Activated T-helper 17 cell treated with anti-CD3 and anti-CD28 coated beads, Interleukin-2, amount 50 U/mL, for 72 hours (primary cell): ENCODE measurements at regions not wholly inside any gene's neighbourhood (a gene's known extent, or its start where the extent isn't known, plus 50 kb on each side); places are given as distances from the start of the nearest gene placed in this dataset.

Experiments
- ATAC-seq: fragments of 150-1000 bp; cut with Tn5 transposase; replicated peaks from 2 replicates; pipeline ENCODE4 v1.10.0; 2021; ENCODE audit warnings: mild to moderate bottlenecking, moderate library complexity
- H3K27ac Mint-ChIP-seq: one replicate; pipeline ENCODE4 v1.8.0; 2022; ENCODE audit warnings: mixed read lengths
- H3K27me3 Mint-ChIP-seq: one replicate; pipeline ENCODE4 v1.8.0; 2022; ENCODE audit warnings: mixed read lengths
- H3K36me3 Mint-ChIP-seq: one replicate; pipeline ENCODE4 v1.8.0; 2022; ENCODE audit warnings: low read depth, mild to moderate bottlenecking, mixed read lengths
- H3K4me1 Mint-ChIP-seq: one replicate; pipeline ENCODE4 v1.8.0; 2022; ENCODE audit warnings: mixed read lengths
- H3K4me3 Mint-ChIP-seq: one replicate; pipeline ENCODE4 v1.8.0; 2022; ENCODE audit warnings: mild to moderate bottlenecking, mixed read lengths
- H3K9me3 Mint-ChIP-seq: one replicate; pipeline ENCODE4 v1.8.0; 2022; ENCODE audit warnings: mixed read lengths

- H3K9me3 Mint-ChIP-seq: no peaks in the 10 kb centered on the region
- H3K27me3 Mint-ChIP-seq: no peaks in the 10 kb centered on the region
- no peak overlapping the region for H3K4me3 Mint-ChIP-seq
- no peaks in the 10 kb centered on the region for H3K4me1 Mint-ChIP-seq
- no peaks in the 10 kb centered on the region for H3K36me3 Mint-ChIP-seq
- no peak overlapping the region for H3K27ac Mint-ChIP-seq
- ATAC-seq: no peak
Observed at GRCh38 chr1:173128742-173129141, 78.0 kb upstream of the TNFSF18 start.

- Mint-ChIP-seq H3K4me3 (no peak overlapping the region), H3K27me3 (no peaks in the 10 kb centered on the region), H3K9me3 (no peaks in the 10 kb centered on the region), H3K4me1 (no peaks in the 10 kb centered on the region), H3K36me3 (no peaks in the 10 kb centered on the region), H3K27ac (no peak overlapping the region)
- ATAC-seq: no peak
Observed at GRCh38 chr1:173127369-173128307, 76.9 kb upstream of the TNFSF18 start.

GRCh38 chr1:173126421-173126820, 75.7 kb upstream of the TNFSF18 start:
- H3K27me3 Mint-ChIP-seq: no peaks in the 10 kb centered on the region
- no peaks in the 10 kb centered on the region for H3K4me1 Mint-ChIP-seq
- H3K4me3 Mint-ChIP-seq: no peak overlapping the region
- ATAC-seq: no peak
- H3K36me3 Mint-ChIP-seq: no peaks in the 10 kb centered on the region
- no peaks in the 10 kb centered on the region for H3K9me3 Mint-ChIP-seq
- no peak overlapping the region for H3K27ac Mint-ChIP-seq

GRCh38 chr1:173122958-173123852, 72.5 kb upstream of the TNFSF18 start:
- Mint-ChIP-seq H3K27ac (no peak overlapping the region), H3K27me3 (no peaks in the 10 kb centered on the region), H3K4me1 (no peaks in the 10 kb centered on the region), H3K9me3 (no peaks in the 10 kb centered on the region), H3K36me3 (no peaks in the 10 kb centered on the region), H3K4me3 (no peak overlapping the region)
- ATAC-seq: no peak

- Mint-ChIP-seq H3K4me3 (no peak overlapping the region), H3K9me3 (no peaks in the 10 kb centered on the region), H3K27ac (no peak overlapping the region), H3K36me3 (no peaks in the 10 kb centered on the region), H3K4me1 (no peaks in the 10 kb centered on the region), H3K27me3 (no peaks in the 10 kb centered on the region)
- no peak for ATAC-seq
Observed at GRCh38 chr1:173122344-173122935, 71.7 kb upstream of the TNFSF18 start.

GRCh38 chr1:173118404-173118803, 67.7 kb upstream of the TNFSF18 start:
- Mint-ChIP-seq H3K36me3 (no peaks in the 10 kb centered on the region), H3K4me1 (no peaks in the 10 kb centered on the region), H3K27me3 (no peaks in the 10 kb centered on the region), H3K27ac (no peak overlapping the region), H3K4me3 (no peak overlapping the region), H3K9me3 (no peaks in the 10 kb centered on the region)
- ATAC-seq: no peak

- H3K4me3 Mint-ChIP-seq: no peak overlapping the region
- H3K27ac Mint-ChIP-seq: no peak overlapping the region
- no peaks in the 10 kb centered on the region for H3K27me3 Mint-ChIP-seq
- no peaks in the 10 kb centered on the region for H3K36me3 Mint-ChIP-seq
- ATAC-seq: no peak
- H3K9me3 Mint-ChIP-seq: no peaks in the 10 kb centered on the region
- H3K4me1 Mint-ChIP-seq: no peaks in the 10 kb centered on the region
Observed at GRCh38 chr1:173117761-173118160, 67.0 kb upstream of the TNFSF18 start.

- ATAC-seq: no peak
- Mint-ChIP-seq H3K36me3 (no peaks in the 10 kb centered on the region), H3K9me3 (no peaks in the 10 kb centered on the region), H3K4me3 (no peak overlapping the region), H3K27ac (no peak overlapping the region), H3K27me3 (no peaks in the 10 kb centered on the region), H3K4me1 (no peaks in the 10 kb centered on the region)
Observed at GRCh38 chr1:173117108-173117633, 66.4 kb upstream of the TNFSF18 start.

GRCh38 chr1:173114346-173114745, 63.6 kb upstream of the TNFSF18 start:
- H3K9me3 Mint-ChIP-seq: peaks cover 4% of the 10 kb centered on the region
- no peak overlapping the region for H3K27ac Mint-ChIP-seq
- no peaks in the 10 kb centered on the region for H3K4me1 Mint-ChIP-seq
- no peak for ATAC-seq
- H3K36me3 Mint-ChIP-seq: no peaks in the 10 kb centered on the region
- no peaks in the 10 kb centered on the region for H3K27me3 Mint-ChIP-seq
- H3K4me3 Mint-ChIP-seq: no peak overlapping the region

GRCh38 chr1:173113015-173113741, 62.4 kb upstream of the TNFSF18 start:
- no peak overlapping the region for H3K27ac Mint-ChIP-seq
- no peak overlapping the region for H3K4me3 Mint-ChIP-seq
- H3K36me3 Mint-ChIP-seq: no peaks in the 10 kb centered on the region
- H3K4me1 Mint-ChIP-seq: no peaks in the 10 kb centered on the region
- no peaks in the 10 kb centered on the region for H3K27me3 Mint-ChIP-seq
- ATAC-seq: peak; percentile 52
- H3K9me3 Mint-ChIP-seq: peaks cover 6% of the 10 kb centered on the region

GRCh38 chr1:173112129-173112528, 61.4 kb upstream of the TNFSF18 start:
- Mint-ChIP-seq H3K4me1 (no peaks in the 10 kb centered on the region), H3K27ac (no peak overlapping the region), H3K27me3 (no peaks in the 10 kb centered on the region), H3K9me3 (peaks cover 15% of the 10 kb centered on the region), H3K4me3 (no peak overlapping the region), H3K36me3 (no peaks in the 10 kb centered on the region)
- no peak for ATAC-seq

- Mint-ChIP-seq H3K4me1 (no peaks in the 10 kb centered on the region), H3K4me3 (no peak overlapping the region), H3K9me3 (peaks cover 25% of the 10 kb centered on the region), H3K27me3 (no peaks in the 10 kb centered on the region), H3K27ac (no peak overlapping the region), H3K36me3 (no peaks in the 10 kb centered on the region)
- no peak for ATAC-seq
Observed at GRCh38 chr1:173107696-173108095, 57.0 kb upstream of the TNFSF18 start.

GRCh38 chr1:173103006-173103405, 52.3 kb upstream of the TNFSF18 start:
- Mint-ChIP-seq H3K9me3 (peaks cover 21% of the 10 kb centered on the region), H3K4me3 (no peak overlapping the region), H3K27ac (no peak overlapping the region), H3K36me3 (no peaks in the 10 kb centered on the region), H3K4me1 (no peaks in the 10 kb centered on the region), H3K27me3 (no peaks in the 10 kb centered on the region)
- no peak for ATAC-seq

GRCh38 chr1:173101589-173101988, 50.8 kb upstream of the TNFSF18 start:
- Mint-ChIP-seq H3K4me1 (no peaks in the 10 kb centered on the region), H3K9me3 (peaks cover 11% of the 10 kb centered on the region), H3K27ac (no peak overlapping the region), H3K27me3 (no peaks in the 10 kb centered on the region), H3K4me3 (no peak overlapping the region), H3K36me3 (no peaks in the 10 kb centered on the region)
- ATAC-seq: no peak
